Skeletal muscle cell (primary cell): ENCODE measurements at regions not wholly inside any gene's neighbourhood (a gene's known extent, or its start where the extent isn't known, plus 50 kb on each side); places are given as distances from the start of the nearest gene placed in this dataset.

Experiments used
- DNase-seq: peaks from one replicate; pipeline ENCODE4 v3.0.0-alpha.2; 2010; ENCODE audit warnings: low read depth
- H3K4me3 ChIP-seq: 2 replicates; pipeline ENCODE4 v1.5.1; 2011; ENCODE audit warnings: low read depth, mild to moderate bottlenecking, control low read depth, low read length, moderate library complexity

DNA sequence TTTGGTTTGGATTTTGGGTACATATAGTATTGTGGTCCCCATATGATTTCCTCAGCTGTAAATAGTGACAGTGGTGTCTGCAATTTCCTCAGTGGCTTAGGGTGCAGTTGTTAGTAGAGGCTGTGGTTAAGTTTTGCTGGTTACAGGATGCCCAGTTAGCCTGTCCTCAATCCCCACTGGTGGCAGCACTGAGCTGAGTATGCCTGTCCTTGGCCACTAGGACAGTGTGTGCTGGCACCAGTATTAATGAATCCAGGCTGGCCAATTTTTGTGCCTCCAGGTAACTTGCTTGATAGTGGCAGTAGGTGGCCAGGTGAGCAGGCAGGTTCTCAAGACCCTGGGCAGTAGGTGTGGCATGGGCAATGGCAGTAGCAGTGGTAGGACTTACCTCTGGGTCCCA lies 973.1 kb downstream of the TMEM182 start:
- no peak overlapping the region for H3K4me3 ChIP-seq
- no peak for DNase-seq

- no peak overlapping the region for H3K4me3 ChIP-seq
- DNase-seq = no peak
Observed at GRCh38 chr2:103738108-103738507, 976.3 kb downstream of the TMEM182 start.

- H3K4me3 ChIP-seq = no peak overlapping the region
- no peak for DNase-seq
Observed at GRCh38 chr2:103738606-103739005, 976.8 kb downstream of the TMEM182 start.

- no peak for DNase-seq
- H3K4me3 ChIP-seq = no peak overlapping the region
Observed at GRCh38 chr2:103739186-103739585, 977.4 kb downstream of the TMEM182 start.

- H3K4me3 ChIP-seq = no peak overlapping the region
- no peak for DNase-seq
Observed at GRCh38 chr2:103739921-103740320, 978.1 kb downstream of the TMEM182 start.

GRCh38 chr2:103740631-103741030 lies 978.8 kb downstream of the TMEM182 start:
- no peak overlapping the region for H3K4me3 ChIP-seq
- no peak for DNase-seq

DNA sequence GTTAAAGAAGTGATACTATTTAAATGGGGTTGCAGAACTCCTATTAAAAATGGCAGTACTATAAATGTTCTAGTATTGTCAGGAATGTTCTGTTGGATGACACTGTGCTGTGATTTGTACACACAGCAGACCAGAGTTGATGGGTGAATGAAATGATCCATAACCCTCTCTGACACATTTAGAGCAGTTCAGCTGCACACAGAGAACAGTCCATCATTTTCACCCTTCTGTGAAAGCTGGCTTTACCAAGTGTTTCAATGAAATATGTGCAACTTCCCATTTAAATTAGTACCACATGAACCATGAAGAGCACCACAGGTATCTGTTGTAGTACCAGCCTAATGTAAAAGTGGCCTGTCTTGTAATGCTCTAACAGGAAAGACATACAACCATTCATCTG lies 981.4 kb downstream of the TMEM182 start:
- no peak overlapping the region for H3K4me3 ChIP-seq

DNA sequence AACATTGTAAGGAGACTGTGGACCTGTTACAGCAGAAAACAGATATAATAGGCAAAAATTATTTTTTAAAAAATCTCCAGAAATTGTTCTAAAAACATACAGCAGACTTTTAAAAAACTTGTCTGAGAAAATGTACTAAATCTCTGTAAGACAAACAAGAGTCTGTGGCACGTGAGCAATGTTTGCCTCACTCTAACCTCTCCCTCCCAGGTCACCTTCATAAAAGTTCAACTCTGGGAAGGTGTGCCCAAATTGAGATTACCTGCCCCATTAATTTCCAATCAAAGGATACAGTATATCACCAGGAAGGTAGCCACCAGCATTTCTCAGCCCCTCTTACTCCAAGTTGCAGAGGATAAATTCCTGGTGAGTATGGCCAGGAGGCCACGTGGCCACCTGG lies 992.7 kb downstream of the TMEM182 start:
- no peak overlapping the region for H3K4me3 ChIP-seq
- no peak for DNase-seq

More for the DNA sequence above, 981.4 kb downstream of the TMEM182 start:
- DNase-seq = no peak

- no peak overlapping the region for H3K4me3 ChIP-seq
- DNase-seq = no peak
Observed at GRCh38 chr2:103773884-103774283, 1012.1 kb downstream of the TMEM182 start.

DNA sequence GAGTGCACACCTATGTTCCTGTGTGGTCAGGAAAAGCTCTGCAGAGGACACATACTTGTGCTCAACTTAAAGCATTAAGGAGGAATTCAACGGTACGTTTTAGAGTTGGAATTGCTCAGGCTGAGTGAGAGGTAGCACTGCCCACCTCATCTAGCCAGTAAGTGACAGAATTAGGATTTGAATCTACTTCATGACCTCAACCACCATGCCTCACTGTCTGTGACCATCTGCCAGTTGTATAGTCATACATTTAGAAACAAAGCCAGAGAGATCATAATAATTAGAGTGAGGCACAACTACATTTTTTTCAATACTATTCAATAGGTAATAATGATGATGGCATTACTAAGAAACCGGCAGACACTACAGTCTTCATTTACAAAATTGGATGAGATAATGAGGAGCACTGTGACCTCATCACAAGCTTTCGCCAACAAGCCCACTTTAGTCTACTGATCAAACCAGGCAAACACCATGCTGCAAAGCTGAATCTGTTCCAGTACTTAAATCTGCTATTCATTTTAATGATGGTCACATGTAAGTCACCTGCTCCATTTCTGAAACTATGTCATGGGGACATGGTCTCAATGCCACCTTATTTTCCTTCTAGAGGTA lies 1018.4 kb downstream of the TMEM182 start:
- no peak for DNase-seq
- H3K4me3 ChIP-seq = no peak overlapping the region

- no peak overlapping the region for H3K4me3 ChIP-seq
- DNase-seq = no peak
Observed at GRCh38 chr2:103781313-103781712, 1019.5 kb downstream of the TMEM182 start.

- DNase-seq = no peak
- no peak overlapping the region for H3K4me3 ChIP-seq
Observed at GRCh38 chr2:103784261-103784660, 1022.4 kb downstream of the TMEM182 start.

DNA sequence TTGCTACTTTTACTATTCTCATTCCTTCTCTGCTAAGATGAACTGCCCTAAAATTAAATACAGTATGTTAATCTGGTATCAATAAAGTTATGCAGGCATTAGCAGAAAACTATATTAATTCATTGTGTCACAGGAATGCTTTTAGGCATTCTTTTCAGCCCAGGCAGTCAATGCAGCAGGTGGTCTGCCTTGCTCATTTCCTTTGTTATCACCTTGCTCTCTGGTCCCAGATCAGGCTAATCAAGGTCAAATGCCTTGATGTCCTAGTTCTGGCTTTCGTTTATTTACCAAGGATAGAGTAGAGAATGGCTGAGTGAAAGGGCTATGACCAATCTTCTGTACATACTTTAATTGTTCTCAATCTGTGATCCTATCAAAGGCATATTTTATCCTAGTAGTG lies 1023.6 kb downstream of the TMEM182 start:
- no peak for DNase-seq
- H3K4me3 ChIP-seq = no peak overlapping the region

GRCh38 chr2:103785956-103786355 lies 1024.1 kb downstream of the TMEM182 start:
- no peak for DNase-seq
- no peak overlapping the region for H3K4me3 ChIP-seq

GRCh38 chr2:103788389-103788788 lies 1026.6 kb downstream of the TMEM182 start:
- no peak for DNase-seq
- H3K4me3 ChIP-seq = no peak overlapping the region

DNA sequence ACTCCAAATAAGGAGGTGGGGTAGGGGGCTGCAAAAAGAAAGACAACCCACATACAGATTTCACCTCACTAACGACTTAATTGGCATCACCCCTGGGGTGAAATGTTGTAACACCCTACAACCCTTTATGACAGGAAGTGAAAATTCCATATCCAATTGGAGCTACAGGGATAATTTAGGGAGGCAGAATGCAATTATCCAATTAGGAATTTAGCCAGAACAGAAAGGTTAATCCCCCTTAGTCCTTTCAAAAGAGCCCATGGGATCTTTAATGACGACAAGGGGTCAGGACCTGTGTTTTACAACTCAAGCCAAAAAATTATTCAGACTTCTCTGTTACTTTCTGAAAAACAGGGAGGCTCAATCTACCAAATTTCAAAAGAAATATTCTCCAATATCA lies 1027.1 kb downstream of the TMEM182 start:
- H3K4me3 ChIP-seq = no peak overlapping the region
- no peak for DNase-seq

DNA sequence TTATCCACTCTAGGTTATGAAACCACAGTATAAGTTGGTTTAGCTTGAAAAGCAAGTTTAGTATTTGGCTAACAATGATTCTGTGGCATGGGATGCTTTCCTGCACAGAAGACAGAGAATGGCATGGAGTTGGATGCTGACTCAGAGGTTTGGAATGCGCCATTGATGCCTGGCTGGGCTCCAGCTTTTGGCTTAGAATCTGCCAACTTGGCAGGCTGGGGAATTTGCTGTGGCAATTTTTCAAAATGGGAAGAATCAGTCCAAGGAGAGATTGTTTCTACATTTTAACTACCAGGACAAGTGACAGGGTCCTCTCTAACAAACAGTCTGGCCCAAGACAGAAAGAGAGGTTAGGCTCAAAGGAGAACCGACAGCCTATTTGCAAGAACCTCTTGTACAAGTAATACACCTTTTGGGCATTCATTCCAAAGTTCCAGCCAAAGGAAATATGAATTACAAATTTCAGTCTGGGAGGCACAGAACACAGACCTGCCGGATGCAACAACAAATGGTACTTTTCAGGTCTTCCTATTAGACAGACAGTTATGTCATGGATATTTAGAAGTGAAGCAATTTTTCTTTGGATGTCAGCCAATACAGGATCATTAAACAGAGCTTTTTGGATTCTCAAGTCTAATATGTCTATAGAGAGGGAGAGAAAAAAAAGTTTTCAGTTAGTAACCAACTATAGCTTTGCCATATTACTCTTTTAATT lies 1027.7 kb downstream of the TMEM182 start:
- no peak overlapping the region for H3K4me3 ChIP-seq
- no peak for DNase-seq

GRCh38 chr2:103792042-103792441 lies 1030.2 kb downstream of the TMEM182 start:
- DNase-seq = no peak
- no peak overlapping the region for H3K4me3 ChIP-seq

DNA sequence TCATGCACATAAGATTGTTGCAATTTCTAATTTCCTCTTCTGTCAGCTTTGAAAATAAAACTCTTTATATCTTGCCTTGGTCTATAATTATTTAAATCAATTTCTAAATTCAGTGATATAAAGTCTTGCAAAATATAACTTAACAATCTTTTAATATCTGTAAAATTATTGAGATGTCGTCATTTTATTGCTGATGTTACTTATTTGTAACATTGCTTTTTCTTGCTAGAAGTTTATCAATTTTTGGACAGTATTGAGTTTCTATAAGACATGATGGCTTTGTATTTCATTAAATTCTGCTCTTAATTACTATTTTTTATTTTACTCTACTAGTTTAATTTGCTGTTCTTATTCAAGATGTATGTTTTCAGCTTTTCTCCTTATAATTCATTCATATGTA lies 1036.5 kb downstream of the TMEM182 start:
- no peak for DNase-seq
- no peak overlapping the region for H3K4me3 ChIP-seq

- no peak overlapping the region for H3K4me3 ChIP-seq
- no peak for DNase-seq
Observed at GRCh38 chr2:103804013-103804412, 1042.2 kb downstream of the TMEM182 start.

DNA sequence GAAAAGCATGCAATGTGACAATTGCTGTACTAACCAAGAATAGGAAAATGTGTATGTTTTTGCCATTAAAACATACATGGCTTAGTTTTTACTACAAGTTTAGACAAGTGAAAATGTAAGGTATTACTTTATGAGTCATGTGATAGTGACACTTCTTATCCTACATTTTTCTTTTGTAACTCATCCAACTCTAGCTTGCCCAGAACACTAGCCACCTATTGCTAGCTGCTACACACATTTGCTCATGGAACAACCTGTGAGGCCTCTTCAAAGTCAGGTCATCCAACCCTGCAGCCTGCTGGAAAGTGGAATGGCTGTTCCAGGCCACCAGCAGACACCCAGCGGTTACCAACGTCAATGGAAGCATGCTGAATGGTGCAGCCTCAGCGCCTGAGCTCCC lies 1043.9 kb downstream of the TMEM182 start:
- H3K4me3 ChIP-seq = no peak overlapping the region
- no peak for DNase-seq
